GM21526 (cell line): ENCODE measurements at regions not wholly inside any gene's neighbourhood (a gene's known extent, or its start where the extent isn't known, plus 50 kb on each side); places are given as distances from the start of the nearest gene placed in this dataset.

Source experiments
- ATAC-seq: cut with Tn5 transposase; IDR thresholded peaks from one replicate; pipeline ENCODE4 v1.9.1; 2021; ENCODE audit warnings: moderate library complexity; ENCODE audit not compliant: unreplicated experiment, low FRiP score

DNA sequence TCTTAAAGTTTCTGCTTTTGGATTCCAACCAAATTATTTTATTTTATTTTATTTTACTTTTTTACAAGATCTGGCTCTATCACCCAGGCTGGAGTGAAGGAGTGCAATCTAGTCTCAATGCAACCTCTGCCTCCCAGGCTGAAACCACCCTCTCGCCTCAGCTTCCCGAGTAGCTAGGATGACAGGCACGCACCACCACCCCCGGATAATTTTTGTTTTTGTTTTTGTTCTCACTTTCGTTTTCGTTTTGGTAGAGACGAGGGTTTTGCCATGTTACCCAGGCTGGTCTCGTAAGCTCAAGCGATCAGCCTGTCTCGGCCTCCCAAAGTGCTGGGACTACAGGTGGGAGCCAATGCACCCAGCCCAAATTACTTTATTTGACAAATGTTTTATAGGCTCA, 219.8 kb downstream of the ETS1 start:
- ATAC-seq = no peak

DNA sequence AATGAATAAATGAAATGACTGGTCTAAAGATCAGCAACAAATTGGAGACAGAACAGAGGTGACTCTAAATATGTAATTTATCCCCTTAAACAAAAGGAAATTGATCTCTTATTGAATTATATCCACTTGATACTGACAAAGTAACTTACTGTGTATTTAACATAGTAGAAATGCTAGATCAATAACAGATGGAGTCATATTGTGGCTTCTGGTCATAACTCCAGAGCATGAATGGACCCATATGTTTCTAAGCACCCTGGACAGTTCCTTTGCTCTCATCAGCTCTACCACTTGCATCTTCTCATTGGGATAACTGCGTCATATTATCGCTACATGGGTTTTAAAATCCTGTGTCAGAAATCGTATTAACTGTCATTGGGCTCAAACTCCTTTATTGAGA, 222.3 kb downstream of the ETS1 start:
- no peak for ATAC-seq

DNA sequence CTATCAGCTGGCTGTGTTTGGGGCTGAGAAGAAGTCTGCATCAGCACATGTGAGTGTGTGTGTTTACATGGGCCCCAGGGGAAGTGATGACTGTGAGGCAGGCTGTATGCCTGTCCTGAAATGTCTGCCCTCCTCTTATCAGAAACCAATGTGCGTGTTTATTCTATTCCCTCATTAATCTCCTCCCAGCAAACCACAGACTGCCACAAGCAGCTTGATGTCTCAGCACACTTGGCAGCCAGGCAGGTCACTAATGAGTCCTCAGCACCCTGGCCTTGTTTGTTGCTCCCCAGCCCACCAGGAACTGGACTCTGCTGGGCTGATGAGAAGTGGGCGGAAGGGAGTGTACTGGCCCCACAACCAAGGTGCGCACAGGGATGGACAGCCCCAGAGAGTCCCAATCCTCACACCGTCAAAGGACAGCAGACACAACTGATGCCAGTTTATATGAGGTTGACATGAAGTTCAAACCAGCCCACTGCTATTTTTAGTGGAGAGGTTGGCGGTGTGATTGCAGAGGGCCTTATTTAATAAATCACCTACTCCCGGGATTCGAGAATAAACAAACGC, 225.8 kb downstream of the ETS1 start:
- ATAC-seq = no peak

DNA sequence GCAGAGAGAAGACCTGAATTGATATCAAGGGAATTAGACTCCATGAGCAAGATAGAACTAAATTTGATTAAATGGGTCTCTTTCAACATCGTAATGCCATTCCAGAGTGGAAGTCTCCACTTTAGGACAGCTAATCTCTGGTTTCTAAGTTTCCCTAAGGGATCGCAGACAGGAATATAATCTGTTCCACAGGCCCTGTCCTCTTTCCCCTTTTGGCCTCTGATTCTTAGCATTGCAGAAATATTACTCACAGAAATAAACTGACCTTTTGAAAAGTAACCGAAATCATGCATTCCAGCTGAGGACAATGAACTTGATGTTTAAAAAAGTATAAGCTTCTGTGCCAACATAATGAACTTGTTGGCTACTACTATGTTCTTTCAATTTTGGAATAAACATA, 227.8 kb downstream of the ETS1 start:
- no peak for ATAC-seq

DNA sequence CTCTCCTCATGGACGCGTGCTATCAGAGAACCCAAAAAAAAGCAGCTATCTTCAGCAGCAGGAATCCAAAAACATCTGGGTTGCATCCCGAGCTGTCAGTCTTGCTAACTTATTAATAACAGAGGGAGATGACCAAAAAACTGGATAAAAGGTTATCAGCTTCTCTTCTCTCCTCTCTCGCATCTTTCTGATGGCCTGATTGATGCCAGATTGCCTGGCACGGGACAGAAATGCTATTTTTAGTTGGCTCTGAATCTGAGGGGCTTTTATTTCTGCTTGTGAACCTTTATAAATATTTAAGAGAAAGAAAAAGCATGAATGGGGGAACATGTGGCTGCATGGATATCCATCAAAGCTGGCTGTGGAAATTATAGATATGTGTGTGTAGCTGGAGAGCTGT, 230.3 kb downstream of the ETS1 start:
- no peak for ATAC-seq

DNA sequence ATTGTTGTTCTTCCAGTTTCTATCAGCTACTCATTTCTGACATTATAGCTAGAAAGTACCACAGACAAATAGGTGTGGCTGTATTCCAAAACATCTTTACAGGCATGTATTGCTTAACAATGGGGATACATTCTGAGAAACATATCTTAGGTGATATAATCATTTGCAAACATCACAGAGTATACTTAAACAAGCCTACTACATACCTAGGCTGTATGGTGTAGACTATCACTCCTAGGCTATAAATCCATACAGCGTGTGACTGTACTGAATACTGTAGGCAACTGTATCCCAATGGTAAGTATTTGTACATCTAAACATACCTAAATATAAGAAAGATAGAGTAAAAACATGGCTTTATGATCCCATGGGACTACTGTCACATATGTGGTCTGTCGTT, 231.8 kb downstream of the ETS1 start:
- no peak for ATAC-seq

DNA sequence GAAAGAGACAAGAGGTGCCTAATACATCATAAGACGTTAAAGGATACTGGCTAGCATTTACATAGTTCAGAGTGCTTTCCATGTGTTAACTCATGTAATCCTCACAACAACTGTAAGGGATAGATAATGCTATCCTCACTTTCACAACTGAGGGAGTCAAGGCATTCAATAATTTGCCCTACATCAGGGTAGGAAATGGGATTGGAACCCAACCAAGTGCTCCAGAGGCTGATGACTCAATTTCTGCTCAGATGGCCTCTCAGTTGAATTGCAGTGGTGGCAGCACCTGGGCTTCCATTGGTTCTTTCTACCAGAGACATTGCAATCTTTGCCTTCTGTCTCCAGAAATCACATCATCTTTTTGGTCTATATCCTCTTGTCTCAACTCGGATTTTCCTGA, 232.9 kb downstream of the ETS1 start:
- ATAC-seq = no peak

DNA sequence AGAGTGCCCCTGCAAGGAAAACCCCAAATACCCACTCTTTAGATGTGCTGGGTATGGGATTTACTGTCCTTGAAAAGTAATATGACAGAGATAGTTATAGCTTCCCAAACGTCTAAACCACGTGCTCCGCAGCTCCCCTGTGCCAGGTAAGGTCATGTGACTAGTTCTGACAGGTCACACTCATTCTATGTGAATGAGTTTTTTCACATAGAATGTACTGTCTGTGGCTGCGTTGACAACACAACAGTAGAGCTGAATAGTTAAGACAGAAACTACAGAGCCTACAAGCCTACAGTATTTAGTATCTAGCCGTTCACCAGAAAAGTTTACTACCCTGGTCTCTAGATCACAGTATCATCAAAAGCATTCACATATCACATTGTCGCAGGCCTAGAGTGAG, 236.2 kb downstream of the ETS1 start:
- no peak for ATAC-seq

DNA sequence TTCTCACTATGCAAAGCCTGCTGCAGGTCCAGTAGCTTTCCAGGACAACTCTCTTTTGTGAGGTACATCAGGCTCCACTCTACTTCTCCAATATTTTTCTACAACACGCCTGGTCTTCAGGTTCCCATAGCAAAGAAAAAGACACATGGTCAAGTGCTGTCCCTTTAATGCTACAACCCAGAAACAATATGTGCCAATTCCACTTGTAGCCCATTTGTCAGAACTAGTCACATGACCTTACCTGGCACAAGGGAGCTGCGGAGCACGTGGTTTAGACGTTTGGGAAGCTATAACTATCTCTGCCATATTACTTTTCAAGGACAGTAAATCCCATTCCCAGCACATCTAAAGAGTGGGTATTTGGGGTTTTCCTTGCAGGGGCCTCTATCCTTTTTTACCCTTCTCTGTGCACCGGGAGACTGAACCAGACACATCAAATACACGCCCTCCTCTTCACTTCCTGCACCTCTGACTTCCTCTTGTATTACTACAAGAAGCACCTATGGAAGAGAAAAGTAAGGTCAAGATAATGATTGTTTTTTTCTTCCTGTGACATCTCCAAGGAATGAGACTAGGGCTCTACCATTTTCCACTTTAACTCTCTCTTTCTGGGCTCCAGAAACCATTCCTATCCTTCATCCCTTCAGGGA, 237.6 kb downstream of the ETS1 start:
- ATAC-seq = no peak

DNA sequence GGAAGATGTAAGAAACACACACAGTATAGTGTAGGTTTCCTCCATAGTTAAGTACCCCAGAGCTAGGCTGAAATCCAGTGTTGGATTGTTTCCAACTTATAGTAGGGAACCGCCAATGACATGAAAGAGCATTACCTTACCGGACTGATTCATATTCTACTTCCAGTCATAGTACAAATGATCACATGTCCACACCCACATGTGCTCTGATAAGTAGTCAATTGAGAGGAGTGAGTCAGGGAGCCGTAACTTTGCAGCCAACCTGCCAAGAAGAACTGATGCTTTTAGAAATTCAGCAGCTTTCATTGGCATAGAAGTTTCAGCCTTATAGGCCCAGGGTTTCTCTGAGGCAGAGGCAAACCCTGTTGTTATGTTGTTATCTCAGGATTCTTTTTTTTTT, 240.6 kb downstream of the ETS1 start:
- no peak for ATAC-seq

DNA sequence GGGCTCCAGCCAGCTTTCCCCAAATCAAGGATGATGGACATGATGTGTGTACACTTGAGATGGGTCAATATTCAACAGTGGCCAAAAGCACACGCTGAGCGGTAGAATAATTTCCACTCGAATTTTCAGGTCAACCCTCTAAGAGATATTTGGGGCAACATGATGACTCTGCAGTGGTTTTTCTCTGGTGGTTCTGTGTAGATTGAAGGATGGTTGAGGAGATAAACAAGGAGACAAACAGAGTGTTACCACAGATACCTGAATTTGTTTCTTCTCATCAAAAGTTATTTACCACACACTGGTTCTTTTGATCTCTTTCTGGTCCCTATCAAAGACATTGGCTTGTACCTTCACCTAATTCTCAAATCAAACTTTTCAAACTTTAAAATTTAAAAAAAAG, 242.0 kb downstream of the ETS1 start:
- no peak for ATAC-seq

DNA sequence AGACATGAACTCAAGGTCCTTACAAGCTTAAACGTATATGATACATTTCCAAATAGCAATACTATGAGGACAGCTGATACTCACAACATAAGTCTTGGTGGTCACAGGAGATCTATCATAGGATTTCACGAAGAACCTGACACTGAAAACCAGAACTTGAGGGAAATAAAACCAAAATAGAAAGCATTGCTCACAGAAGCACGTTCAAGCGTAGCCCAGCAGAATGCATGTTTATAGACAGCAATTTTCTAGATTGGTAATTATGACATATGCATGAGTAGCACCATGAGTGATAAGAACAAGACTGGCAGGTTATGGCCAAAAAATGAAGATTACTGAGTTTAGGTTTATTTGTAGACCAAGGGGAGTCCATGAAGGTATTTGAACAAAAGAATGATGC, 243.5 kb downstream of the ETS1 start:
- ATAC-seq = no peak

DNA sequence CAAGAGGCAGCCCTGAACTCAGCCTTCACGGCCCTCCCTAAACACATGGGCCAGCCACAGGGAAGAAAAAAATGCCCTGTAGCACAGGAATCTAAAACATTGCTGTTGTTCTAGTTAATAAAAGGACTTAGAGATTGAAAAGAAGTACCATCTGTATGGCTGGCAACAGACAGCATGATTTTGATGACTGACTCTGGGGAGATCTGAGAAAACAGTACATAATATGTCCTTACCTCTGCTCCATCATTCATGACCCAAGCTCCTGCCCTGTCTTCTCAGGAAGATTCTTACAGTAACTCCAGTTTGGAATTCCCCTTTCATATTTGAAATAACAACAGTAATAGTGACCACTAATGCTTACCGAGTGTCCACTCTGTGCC, 244.2 kb downstream of the ETS1 start:
- ATAC-seq = no peak

DNA sequence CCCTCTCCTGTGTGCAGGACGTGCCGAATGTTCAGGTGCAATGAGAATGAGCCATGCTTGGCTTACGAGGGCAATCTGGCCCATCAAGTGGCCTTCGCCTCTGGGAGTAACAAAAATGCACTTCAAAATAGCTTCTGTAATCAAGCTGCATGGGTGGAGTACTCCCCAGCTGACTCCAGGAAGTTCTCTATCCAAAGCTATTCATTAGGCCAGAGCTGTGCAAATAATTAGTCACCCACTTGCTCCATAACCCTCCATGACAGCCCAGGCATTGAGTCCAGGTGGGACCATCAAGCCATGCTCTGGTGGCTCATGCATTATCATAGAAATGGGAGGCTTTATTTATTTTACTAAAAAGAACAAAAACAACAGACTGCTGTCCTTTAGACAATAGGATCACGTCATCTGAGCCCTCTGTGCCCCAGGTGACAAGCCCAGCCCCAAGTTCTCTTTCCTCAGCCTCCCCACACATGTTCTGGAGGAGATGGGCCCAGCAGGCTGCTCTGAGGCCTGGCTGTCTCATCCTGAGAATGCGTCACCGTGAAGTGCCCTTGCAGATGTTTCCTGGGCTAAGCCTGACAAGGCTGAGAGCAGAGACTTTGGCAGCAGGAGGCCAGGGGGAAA, 244.7 kb downstream of the ETS1 start:
- ATAC-seq = no peak

DNA sequence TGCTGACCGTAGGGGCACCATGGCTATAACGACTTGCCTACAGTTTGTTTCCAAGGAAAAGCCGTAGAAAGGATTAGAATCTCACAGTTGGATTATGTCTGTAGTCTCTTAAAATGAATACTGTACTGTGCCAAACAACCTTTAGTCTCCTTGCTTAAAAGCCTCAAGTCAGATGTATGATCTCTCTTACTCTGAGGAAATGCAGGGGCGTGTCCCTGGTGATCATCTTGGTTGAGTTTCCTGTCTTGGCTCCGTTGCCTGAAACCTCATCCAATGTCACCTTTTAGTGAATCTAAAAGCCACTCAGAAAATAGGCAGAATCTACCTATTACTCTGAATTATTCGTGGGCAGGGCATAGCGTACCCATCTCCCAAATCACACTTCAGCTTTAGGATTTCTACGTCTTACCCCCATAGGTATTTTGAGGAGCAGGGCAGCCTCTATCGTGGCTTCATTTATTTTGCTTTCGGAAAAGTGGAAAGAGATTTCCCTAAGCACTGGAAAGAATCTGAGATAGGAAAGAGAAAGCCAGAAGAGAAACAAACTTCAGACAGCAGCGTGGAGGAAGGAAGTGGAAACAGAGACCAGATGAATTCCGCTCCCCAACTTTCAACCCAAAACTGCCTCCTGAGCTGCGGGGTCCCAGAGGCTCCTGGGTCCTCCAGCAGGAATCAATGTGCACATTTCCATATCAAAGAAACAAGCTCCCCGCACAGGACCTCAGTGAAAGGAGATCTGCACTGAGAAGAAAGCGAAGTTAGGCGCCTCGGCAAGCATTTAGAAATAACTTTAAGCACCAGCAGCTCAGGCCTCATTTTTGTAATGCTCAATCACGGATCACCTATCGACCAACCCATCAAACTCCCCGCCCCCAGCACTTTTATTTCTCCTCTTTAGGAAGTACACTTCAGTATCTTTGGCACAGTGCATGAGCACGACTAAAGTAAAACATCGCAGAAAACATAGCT, 245.8 kb downstream of the ETS1 start:
- no peak for ATAC-seq

DNA sequence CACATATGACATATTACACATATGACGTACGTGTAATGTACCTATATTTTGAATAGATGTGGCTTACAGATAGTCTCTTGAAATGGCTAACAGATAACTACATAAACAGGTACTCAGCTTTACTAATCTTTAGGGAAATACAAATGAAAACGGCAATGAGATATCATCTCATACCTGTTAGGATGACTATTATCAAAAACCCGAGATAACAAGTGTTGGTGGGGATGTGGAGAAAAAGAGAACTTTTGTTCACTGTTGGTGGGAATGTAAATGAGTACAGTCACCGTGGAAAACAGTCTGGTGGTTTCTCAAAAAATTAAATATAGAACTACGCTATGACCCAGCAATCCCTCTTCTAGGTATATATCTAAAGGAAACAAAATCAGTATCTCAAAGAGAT, 247.6 kb downstream of the ETS1 start:
- ATAC-seq = no peak

DNA sequence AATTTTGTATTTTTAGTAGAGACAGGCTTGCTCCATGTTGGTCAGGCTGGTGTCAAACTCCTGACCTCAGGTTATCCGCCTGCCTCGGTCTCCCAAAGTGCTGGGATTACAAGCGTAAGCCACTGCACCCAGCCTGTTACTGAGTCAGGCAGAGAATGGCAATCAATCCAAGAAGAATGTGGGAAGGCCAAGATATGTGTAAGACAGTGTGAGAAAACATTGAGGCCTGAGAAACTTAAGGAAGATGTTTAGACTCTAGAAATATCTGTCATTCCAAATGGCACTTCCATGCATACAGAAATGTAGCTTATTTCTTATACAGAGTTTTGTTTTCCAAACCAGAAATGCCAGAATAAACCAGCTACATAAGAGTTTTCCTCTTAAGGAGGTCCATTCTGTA, 248.5 kb downstream of the ETS1 start:
- ATAC-seq = no peak

DNA sequence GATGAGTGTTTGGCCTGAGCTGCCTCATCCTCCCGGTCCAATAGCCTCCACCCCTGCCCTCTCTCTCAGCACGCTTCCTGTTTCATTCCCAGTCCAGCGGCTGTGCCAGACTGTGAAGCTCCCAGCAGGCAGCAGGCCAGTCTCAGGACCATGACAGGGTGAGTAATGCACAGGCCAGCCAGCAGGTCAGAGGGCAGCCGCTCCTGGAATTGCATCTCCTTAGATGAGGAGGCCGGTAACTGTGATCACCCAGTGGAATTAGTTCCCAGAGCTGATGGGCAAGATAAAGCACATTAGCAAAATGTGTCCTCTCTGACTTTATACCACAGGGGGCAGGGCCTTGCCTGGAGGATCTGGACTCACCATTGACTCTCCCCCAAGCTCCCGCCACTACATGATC, 251.2 kb downstream of the ETS1 start:
- ATAC-seq = no peak

DNA sequence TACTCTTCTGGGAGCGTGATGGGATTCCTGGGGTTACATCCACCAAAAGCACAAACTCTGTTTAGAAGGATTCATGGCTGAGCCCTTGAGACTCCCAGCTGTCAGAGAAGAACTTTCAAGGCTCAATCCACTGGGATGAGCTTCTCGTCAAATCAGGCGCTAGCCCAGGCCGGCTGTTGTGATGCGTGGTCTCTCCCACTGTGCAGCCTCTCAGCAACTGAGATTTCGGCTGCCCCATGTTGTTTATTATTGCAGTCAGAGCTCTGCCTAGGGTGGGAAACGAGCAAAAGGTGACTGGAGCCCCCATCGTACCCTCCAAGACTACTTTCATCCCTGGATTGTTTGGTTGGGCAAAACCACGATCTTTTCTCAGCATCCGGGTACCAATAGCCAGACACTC, 251.6 kb downstream of the ETS1 start:
- no peak for ATAC-seq

DNA sequence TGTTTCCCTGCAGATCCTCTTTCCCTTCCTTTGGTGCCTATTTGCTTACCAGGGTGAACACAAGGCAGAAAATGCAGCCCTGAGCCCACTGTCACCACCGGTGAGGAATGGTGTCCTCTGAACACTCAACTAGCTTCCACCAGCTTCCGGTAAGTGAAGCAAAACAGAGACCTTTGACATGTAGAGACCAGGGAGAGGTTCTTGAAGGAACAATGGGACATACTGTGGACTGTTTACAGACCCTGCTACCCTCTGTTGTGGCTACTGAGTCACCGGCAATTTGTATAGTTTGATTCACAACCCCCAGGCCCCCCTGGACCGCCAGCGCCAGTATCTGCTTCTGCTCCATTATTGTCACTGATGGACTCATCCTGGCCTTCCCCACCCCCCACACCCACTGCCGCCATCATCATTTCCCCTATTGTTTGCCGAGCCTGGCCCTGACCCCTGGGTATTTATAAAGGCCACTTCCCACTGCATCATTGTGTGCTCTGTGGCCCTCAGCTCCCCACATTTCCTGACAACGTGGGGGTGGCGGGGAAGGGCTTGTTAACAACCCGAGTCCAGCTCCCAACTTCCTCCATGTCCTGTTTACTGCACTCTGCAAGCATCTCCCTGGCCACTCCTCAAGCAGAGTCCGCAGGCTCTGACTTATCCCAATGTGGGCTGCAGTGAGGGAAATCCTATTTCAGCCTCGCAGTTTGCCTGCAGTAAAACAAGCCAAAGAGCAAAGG, 252.9 kb downstream of the ETS1 start:
- ATAC-seq = no peak

DNA sequence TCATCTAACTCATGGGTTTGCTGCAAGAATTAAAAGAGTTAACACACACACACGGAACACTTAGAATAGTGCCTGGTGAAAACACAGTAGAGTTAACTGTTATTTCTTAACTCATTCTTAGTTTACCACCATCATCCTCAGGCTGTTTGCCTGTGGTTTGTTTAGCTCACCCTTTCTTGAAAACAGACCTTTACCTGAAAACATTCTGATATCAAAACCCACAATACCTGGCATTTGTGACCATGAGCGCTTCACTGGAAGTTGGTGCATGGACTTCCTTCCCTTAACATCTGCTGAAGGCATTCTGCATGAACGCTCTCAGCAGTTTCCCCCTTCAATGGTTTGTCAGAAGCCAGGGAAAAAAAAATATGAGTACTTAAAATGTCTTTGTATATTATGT, 256.0 kb downstream of the ETS1 start:
- no peak for ATAC-seq
